Endothelial cell (in vitro differentiated cells): ENCODE measurements at regions not wholly inside any gene's neighbourhood (a gene's known extent, or its start where the extent isn't known, plus 50 kb on each side); places are given as distances from the start of the nearest gene placed in this dataset.

Experiments
- DNase-seq: peaks from one replicate; pipeline ENCODE4 v3.0.0; 2021; ENCODE audit warnings: low spot score
- H3K27ac Mint-ChIP-seq: one replicate; pipeline ENCODE4 v1.8.0; 2021; ENCODE audit warnings: mixed read lengths, inconsistent platforms; ENCODE audit not compliant: unreplicated experiment
- H3K27me3 Mint-ChIP-seq: one replicate; pipeline ENCODE4 v1.8.0; 2021; ENCODE audit warnings: mild to moderate bottlenecking, moderate library complexity, mixed read lengths, inconsistent platforms; ENCODE audit not compliant: unreplicated experiment
- H3K36me3 Mint-ChIP-seq: one replicate; pipeline ENCODE4 v1.8.0; 2021; ENCODE audit warnings: mild to moderate bottlenecking, low read depth, mixed read lengths, inconsistent platforms; ENCODE audit not compliant: unreplicated experiment
- H3K4me1 Mint-ChIP-seq: one replicate; pipeline ENCODE4 v1.8.0; 2021; ENCODE audit warnings: mild to moderate bottlenecking, mixed read lengths, inconsistent platforms; ENCODE audit not compliant: unreplicated experiment
- H3K4me3 Mint-ChIP-seq: one replicate; pipeline ENCODE4 v1.8.0; 2021; ENCODE audit warnings: mild to moderate bottlenecking, mixed read lengths, inconsistent platforms; ENCODE audit not compliant: unreplicated experiment
- H3K9me3 Mint-ChIP-seq: one replicate; pipeline ENCODE4 v1.8.0; 2021; ENCODE audit warnings: mixed read lengths, inconsistent platforms; ENCODE audit not compliant: unreplicated experiment
- CTCF ChIP-seq: fragments of 200-600 bp; sonication (generic); IDR thresholded peaks from one replicate; pipeline ENCODE4 v1.5.0; 2021; ENCODE audit warnings: antibody characterized with exemption; ENCODE audit not compliant: unreplicated experiment

DNA sequence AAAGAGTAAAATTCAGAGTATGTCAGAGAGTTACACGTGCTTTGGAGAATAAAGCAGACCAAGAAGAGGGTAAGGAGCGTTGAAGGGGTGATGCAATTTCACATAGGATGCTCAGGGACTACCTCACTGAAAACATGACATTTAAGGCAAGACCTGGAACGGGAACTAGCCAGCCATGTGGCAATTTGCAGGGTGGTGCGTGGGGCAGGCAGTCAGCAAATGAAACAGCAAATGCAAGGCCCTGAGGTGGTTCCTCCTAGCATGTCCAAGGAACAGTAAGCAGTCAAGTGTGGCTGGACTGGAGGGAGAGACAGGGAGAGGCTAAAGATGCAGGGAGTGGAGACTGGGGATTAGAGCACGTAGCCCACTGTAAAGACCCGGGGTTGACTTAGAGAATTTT is 146.1 kb upstream of the LPP start:
- H3K27ac Mint-ChIP-seq: no peak overlapping the region
- H3K9me3 Mint-ChIP-seq: no peaks in the 10 kb centered on the region
- no peak overlapping the region for H3K4me3 Mint-ChIP-seq
- TF ChIP-seq CTCF: no peak
- peaks cover 10% of the 10 kb centered on the region for H3K4me1 Mint-ChIP-seq
- no peaks in the 10 kb centered on the region for H3K27me3 Mint-ChIP-seq
- no peaks in the 10 kb centered on the region for H3K36me3 Mint-ChIP-seq
- DNase-seq: no peak

DNA sequence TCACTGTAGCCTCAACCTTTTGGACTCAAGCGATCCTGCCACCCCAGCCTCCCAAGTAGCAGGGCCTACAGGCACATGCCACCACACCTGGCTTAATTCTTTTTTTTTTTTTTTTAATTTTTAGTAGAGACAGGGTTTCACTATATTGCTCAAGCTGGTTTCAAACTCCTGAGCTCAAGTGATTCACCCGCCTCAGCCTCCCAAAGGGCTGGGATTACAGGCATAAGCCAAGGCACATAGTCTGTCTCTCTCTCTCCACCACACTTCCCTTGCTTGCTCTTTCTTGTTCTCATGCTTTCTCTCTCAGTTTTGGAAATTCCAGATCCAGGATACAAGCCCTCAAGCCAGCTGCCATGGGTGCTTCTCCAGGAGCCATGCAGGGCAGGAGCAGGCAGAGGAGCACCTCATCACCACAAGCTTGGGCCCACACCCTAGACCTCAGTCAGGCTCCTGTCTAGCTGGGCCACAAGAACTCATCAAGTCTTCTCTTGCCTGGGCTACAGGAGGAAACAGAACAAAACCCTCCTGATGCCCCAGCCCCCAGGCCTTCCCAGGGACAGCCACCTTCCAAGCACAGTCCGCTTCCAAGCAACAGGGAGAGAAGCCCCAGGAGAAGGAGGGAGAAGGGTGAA is 145.3 kb upstream of the LPP start:
- peaks cover 10% of the 10 kb centered on the region for H3K4me1 Mint-ChIP-seq
- no peaks in the 10 kb centered on the region for H3K36me3 Mint-ChIP-seq
- TF ChIP-seq CTCF: no peak
- DNase-seq: no peak
- H3K4me3 Mint-ChIP-seq: no peak overlapping the region
- H3K27me3 Mint-ChIP-seq: no peaks in the 10 kb centered on the region
- H3K9me3 Mint-ChIP-seq: no peaks in the 10 kb centered on the region
- no peak overlapping the region for H3K27ac Mint-ChIP-seq

GRCh38 chr3:188010478-188010877 is 143.5 kb upstream of the LPP start:
- DNase-seq: no peak
- no peaks in the 10 kb centered on the region for H3K27me3 Mint-ChIP-seq

GRCh38 chr3:188019727-188020126 is 134.2 kb upstream of the LPP start:
- Mint-ChIP-seq H3K36me3 (no peaks in the 10 kb centered on the region), H3K4me3 (no peak overlapping the region), H3K4me1 (peaks cover 4% of the 10 kb centered on the region), H3K9me3 (no peaks in the 10 kb centered on the region), H3K27me3 (no peaks in the 10 kb centered on the region), H3K27ac (no peak overlapping the region)
- no peak for DNase-seq
- no peak for TF ChIP-seq CTCF

More at GRCh38 chr3:188010478-188010877, 143.5 kb upstream of the LPP start:
- Mint-ChIP-seq H3K27ac (no peak overlapping the region), H3K4me1 (peaks cover 10% of the 10 kb centered on the region), H3K9me3 (no peaks in the 10 kb centered on the region), H3K36me3 (no peaks in the 10 kb centered on the region), H3K4me3 (no peak overlapping the region)
- TF ChIP-seq CTCF: no peak

DNA sequence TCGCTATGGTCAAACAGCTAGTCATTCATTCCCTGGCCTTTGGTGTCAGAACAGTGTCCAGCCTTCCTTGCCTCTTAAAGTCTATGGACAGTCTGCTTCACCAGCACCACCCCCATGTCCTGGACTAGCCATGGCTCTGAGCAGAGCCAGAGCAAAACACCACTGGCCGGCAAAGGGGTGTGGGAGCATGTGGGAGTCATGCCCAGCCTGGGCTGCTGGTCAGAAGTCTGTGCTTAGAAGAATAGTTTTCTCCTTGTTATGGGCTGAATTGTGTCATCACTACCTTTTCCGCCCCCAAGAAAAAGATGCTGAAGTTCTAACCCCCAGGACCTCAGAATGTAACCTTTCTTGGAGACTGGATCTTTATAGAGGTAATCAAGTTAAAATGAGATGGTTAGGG is 132.9 kb upstream of the LPP start:
- no peak for DNase-seq
- H3K4me3 Mint-ChIP-seq: no peak overlapping the region
- TF ChIP-seq CTCF: no peak
- H3K36me3 Mint-ChIP-seq: no peaks in the 10 kb centered on the region
- no peaks in the 10 kb centered on the region for H3K9me3 Mint-ChIP-seq
- peaks cover 4% of the 10 kb centered on the region for H3K4me1 Mint-ChIP-seq
- no peak overlapping the region for H3K27ac Mint-ChIP-seq
- no peaks in the 10 kb centered on the region for H3K27me3 Mint-ChIP-seq
